ENCODE measurements at regions not wholly inside any gene's neighbourhood (a gene's known extent, or its start where the extent isn't known, plus 50 kb on each side); places are given as distances from the start of the nearest gene placed in this dataset.

GRCh38 chr13:88097541-88097940 lies 426.4 kb downstream of the SLITRK5 start:
- TF ChIP-seq CTCF (IDR thresholded peaks at IDR 0.05), result no peak
- TF ChIP-seq POLR2A (IDR thresholded peaks at IDR 0.05), result no peak

Measured in thyroid gland (tissue), 4 donors.